SU-DHL-6 (cell line): ENCODE measurements at regions not wholly inside any gene's neighbourhood (a gene's known extent, or its start where the extent isn't known, plus 50 kb on each side); places are given as distances from the start of the nearest gene placed in this dataset.
A peak's percentile ranks its signal among the peaks of the same experiment; 100 is the strongest.

Experiments
- H2AFZ ChIP-seq: fragments of 200-600 bp; sonication (generic); 2 replicates; pipeline ENCODE4 v1.6.1; 2014; ENCODE audit warnings: low read depth, mild to moderate bottlenecking, moderate library complexity, mixed read lengths, antibody characterized with exemption, low read length; ENCODE audit not compliant: severe bottlenecking
- H3F3A ChIP-seq: fragments of 200-600 bp; shearing (Covaris generic); 2 replicates; pipeline ENCODE4 v1.6.0; 2016; ENCODE audit warnings: antibody characterized with exemption, mild to moderate bottlenecking; ENCODE audit not compliant: insufficient read depth
- H3K27ac ChIP-seq: fragments of 200-600 bp; sonication (generic); 2 replicates; pipeline ENCODE4 v1.5.1; 2016; ENCODE audit warnings: low read depth, mild to moderate bottlenecking, low read length, moderate library complexity, mixed read lengths
- H3K27me3 ChIP-seq: fragments of 200-600 bp; sonication (generic), shearing (Covaris generic); 2 replicates; pipeline ENCODE4 v1.6.0; 2014; ENCODE audit warnings: mild to moderate bottlenecking, low read length
- H3K36me3 ChIP-seq: fragments of 200-600 bp; sonication (generic); 2 replicates; pipeline ENCODE4 v1.6.1; 2014; ENCODE audit warnings: mild to moderate bottlenecking, low read length, mixed read lengths
- H3K4me2 ChIP-seq: fragments of 300-600, 200-600 bp; shearing (Covaris generic), sonication (generic); 2 replicates; pipeline ENCODE4 v1.6.0; 2014; ENCODE audit warnings: low read length, low read depth, mild to moderate bottlenecking; ENCODE audit not compliant: poor library complexity, severe bottlenecking
- H3K4me3 ChIP-seq: fragments of 200-600 bp; sonication (generic); 2 replicates; pipeline ENCODE4 v1.5.1; 2014; ENCODE audit warnings: antibody characterized with exemption, low read length, mild to moderate bottlenecking, mixed read lengths; ENCODE audit not compliant: insufficient read depth, poor library complexity, severe bottlenecking
- H3K79me2 ChIP-seq: fragments of 200-600 bp; sonication (generic); 2 replicates; pipeline ENCODE4 v1.6.1; 2014; ENCODE audit warnings: mild to moderate bottlenecking, low read length, moderate library complexity; ENCODE audit not compliant: insufficient read depth
- H3K9ac ChIP-seq: fragments of 200-600 bp; sonication (generic); 2 replicates; pipeline ENCODE4 v1.7.0; 2014; ENCODE audit warnings: mild to moderate bottlenecking, low read length
- H3K9me2 ChIP-seq: fragments of 200-600 bp; sonication (generic); replicated peaks from 2 replicates; pipeline ENCODE4 v1.6.1; 2014; ENCODE audit warnings: low read length; ENCODE audit not compliant: insufficient read depth
- H3K9me3 ChIP-seq: fragments of 200-600 bp; sonication (generic); 2 replicates; pipeline ENCODE4 v1.6.1; 2014; ENCODE audit warnings: low read length, mixed read lengths; ENCODE audit not compliant: insufficient read depth
- H4K20me1 ChIP-seq: fragments of 200-600 bp; sonication (generic); 2 replicates; pipeline ENCODE4 v1.6.1; 2014; ENCODE audit warnings: low read depth, mild to moderate bottlenecking, antibody characterized with exemption, low read length, moderate library complexity, mixed read lengths
- EZH2phosphoT487 ChIP-seq: fragments of 200-600 bp; sonication (generic), shearing (Covaris generic); conservative IDR thresholded peaks from 2 replicates; pipeline ENCODE4 v1.6.1; 2018; ENCODE audit warnings: mild to moderate bottlenecking, antibody characterized with exemption, low read length, moderate library complexity, mixed read lengths
- TF ChIP-seq, protein P1 (sequence below): fragments of 200-600 bp; sonication (generic); IDR thresholded peaks from one replicate; pipeline ENCODE4 v1.5.1; 2017; ENCODE audit warnings: antibody characterized with exemption, mild to moderate bottlenecking, low read length, moderate library complexity; ENCODE audit not compliant: insufficient read depth, poor library complexity, severe bottlenecking

DNA sequence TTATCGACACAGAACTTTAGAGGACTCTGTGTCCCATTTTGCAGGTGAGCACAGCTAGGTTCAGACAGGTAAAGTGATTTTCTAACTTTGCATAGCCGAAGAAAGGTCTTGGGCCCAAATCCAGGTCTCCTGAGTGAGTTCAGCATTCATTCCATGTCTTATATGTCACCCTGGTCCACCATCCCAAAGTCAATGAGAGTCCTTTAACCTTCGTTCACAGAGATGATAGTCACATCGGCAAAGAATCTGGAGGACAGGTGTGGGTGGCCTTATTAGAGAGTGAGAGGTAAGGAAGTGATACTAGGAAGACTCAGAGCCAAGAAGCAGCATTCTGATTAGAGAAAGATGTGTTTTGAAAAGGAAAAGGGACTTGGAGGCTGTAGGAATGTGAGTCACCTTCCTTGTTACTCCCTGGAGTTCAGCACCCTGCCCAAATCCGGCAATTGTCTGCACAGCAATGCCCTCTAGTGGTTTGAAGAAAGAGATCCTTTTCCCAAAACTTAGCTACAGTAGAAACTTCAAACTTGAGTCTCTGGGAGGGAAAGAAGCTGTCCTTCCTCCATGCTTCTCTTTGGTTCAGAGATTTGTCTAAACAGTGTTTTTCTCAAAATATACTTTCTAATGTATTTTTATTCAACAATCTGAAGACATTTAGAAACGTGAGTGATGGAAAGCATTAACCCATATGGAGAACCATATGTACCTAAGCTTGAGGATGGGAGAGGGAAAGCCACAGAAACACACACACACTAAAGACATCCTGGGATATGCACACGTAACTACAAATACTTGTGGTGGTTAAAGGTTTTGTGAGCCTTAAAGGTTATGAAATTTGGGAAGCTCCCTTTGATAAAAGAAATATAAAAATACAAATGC, 96.4 kb upstream of the SHISA6 start:
- no peaks in the 10 kb centered on the region for H3K79me2 ChIP-seq
- H3K9me3 ChIP-seq: no peaks in the 10 kb centered on the region
- TF ChIP-seq, protein P1, sequence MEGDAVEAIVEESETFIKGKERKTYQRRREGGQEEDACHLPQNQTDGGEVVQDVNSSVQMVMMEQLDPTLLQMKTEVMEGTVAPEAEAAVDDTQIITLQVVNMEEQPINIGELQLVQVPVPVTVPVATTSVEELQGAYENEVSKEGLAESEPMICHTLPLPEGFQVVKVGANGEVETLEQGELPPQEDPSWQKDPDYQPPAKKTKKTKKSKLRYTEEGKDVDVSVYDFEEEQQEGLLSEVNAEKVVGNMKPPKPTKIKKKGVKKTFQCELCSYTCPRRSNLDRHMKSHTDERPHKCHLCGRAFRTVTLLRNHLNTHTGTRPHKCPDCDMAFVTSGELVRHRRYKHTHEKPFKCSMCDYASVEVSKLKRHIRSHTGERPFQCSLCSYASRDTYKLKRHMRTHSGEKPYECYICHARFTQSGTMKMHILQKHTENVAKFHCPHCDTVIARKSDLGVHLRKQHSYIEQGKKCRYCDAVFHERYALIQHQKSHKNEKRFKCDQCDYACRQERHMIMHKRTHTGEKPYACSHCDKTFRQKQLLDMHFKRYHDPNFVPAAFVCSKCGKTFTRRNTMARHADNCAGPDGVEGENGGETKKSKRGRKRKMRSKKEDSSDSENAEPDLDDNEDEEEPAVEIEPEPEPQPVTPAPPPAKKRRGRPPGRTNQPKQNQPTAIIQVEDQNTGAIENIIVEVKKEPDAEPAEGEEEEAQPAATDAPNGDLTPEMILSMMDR: peak; percentile 33
- no peak for TF ChIP-seq EZH2phosphoT487
- H3K4me3 ChIP-seq: no peak overlapping the region
- H3F3A ChIP-seq: no peaks in the 10 kb centered on the region
- no peaks in the 10 kb centered on the region for H4K20me1 ChIP-seq
- no peak overlapping the region for H3K27ac ChIP-seq
- H3K27me3 ChIP-seq: no peaks in the 10 kb centered on the region
- H3K9me2 ChIP-seq: no peaks in the 10 kb centered on the region
- H3K4me2 ChIP-seq: no peak overlapping the region
- H3K9ac ChIP-seq: no peak overlapping the region
- H2AFZ ChIP-seq: no peak overlapping the region
- no peaks in the 10 kb centered on the region for H3K36me3 ChIP-seq

DNA sequence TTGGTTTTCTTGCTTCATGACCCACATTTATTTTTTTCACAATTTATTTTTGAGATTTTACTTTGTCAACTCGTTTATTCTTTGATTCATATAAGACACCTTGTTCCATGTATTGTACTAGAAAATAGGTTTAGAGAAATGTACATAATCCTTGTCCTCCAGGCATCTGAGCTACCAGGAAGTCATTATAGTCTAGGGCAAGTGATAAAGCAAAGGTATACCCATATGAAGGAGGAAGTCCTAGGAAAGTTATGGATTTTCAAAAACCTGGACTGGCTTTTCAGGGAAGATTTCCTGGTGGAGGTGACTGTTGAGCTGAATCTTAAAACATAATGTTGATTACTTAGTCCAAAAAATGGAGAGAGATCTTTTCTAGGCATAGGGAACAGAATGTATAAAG, 98.8 kb upstream of the SHISA6 start:
- Histone ChIP-seq H3K9ac (no peak overlapping the region), H3K36me3 (no peaks in the 10 kb centered on the region), H3K4me3 (no peak overlapping the region), H3K9me2 (no peaks in the 10 kb centered on the region), H3K27ac (no peak overlapping the region), H4K20me1 (no peaks in the 10 kb centered on the region), H3F3A (no peaks in the 10 kb centered on the region), H3K9me3 (no peaks in the 10 kb centered on the region), H3K79me2 (no peaks in the 10 kb centered on the region), H3K27me3 (no peaks in the 10 kb centered on the region), H3K4me2 (no peak overlapping the region), H2AFZ (no peak overlapping the region)
- TF ChIP-seq, protein P1: no peak
- no peak for TF ChIP-seq EZH2phosphoT487

DNA sequence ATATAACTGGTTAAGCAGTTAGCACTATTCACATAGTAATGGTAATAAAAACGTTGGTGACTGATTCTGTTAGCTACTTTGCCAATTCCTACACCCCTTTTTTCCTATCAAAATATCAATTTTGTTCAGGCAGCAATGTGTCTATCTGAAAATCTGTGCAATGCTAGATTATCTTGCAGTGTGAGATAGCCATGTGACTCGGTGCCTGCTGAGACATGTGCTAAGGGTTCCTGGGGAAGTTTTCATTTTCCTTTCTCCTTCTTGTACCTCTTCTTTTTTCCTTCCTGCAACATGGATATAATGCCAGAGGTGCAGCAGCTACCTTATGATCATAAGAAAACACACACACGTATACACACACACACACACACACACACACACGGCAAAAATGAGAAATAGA, 100.5 kb upstream of the SHISA6 start:
- Histone ChIP-seq H3K4me3 (no peak overlapping the region), H3K9ac (no peak overlapping the region), H3K27ac (no peak overlapping the region), H3K9me2 (no peaks in the 10 kb centered on the region), H3K9me3 (no peaks in the 10 kb centered on the region), H3K79me2 (no peaks in the 10 kb centered on the region), H4K20me1 (no peaks in the 10 kb centered on the region), H3K4me2 (no peak overlapping the region), H2AFZ (no peak overlapping the region), H3K36me3 (no peaks in the 10 kb centered on the region), H3K27me3 (no peaks in the 10 kb centered on the region), H3F3A (no peaks in the 10 kb centered on the region)
- TF ChIP-seq EZH2phosphoT487: no peak

DNA sequence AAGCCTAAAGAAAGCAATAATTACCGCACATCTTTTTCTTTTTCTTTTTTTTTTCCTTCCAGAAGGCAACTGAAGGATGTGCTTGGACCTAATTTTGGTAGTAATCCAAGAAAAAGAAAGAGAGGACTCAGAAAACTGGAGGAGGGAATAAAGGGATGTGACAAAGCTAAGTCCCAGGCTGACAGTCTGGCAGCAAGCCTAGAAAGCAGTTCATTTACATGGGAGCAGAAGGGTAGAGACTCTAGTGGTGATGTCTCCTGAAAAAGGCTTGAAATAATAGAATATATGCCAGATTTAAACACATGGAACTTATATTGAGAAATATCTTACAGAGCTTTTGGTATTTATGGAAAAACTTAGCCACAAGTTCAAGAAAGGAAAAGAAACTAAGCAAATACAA, 101.0 kb upstream of the SHISA6 start:
- Histone ChIP-seq H3K9me3 (no peaks in the 10 kb centered on the region), H2AFZ (no peak overlapping the region), H3K9me2 (no peaks in the 10 kb centered on the region), H3K9ac (no peak overlapping the region), H3K79me2 (no peaks in the 10 kb centered on the region), H3K4me3 (no peak overlapping the region), H3K27ac (no peak overlapping the region), H3K36me3 (no peaks in the 10 kb centered on the region), H4K20me1 (no peaks in the 10 kb centered on the region), H3K27me3 (no peaks in the 10 kb centered on the region), H3F3A (no peaks in the 10 kb centered on the region), H3K4me2 (no peak overlapping the region)
- no peak for TF ChIP-seq EZH2phosphoT487
- TF ChIP-seq, protein P1: no peak
